T follicular helper cell (primary cell): ENCODE measurements at regions not wholly inside any gene's neighbourhood (a gene's known extent, or its start where the extent isn't known, plus 50 kb on each side); places are given as distances from the start of the nearest gene placed in this dataset.

Source experiments
- DNase-seq: peaks from one replicate; pipeline ENCODE4 v3.0.0-alpha.2; 2020; ENCODE audit warnings: low read depth

GRCh38 chr11:119547511-119547910 is 124.5 kb upstream of the THY1 start:
- DNase-seq: no peak

- no peak for DNase-seq
Observed at GRCh38 chr11:119545978-119546915, 123.3 kb upstream of the THY1 start.

GRCh38 chr11:119540370-119541125 is 117.6 kb upstream of the THY1 start:
- no peak for DNase-seq

- no peak for DNase-seq
Observed at GRCh38 chr11:119539583-119539982, 116.6 kb upstream of the THY1 start.

GRCh38 chr11:119538753-119539152 is 115.8 kb upstream of the THY1 start:
- DNase-seq: no peak

- DNase-seq: no peak
Observed at GRCh38 chr11:119537306-119538253, 114.6 kb upstream of the THY1 start.

GRCh38 chr11:119536801-119537200 is 113.8 kb upstream of the THY1 start:
- DNase-seq: no peak

- peak; percentile 22 for DNase-seq
Observed at GRCh38 chr11:119533921-119534736, 111.2 kb upstream of the THY1 start.

GRCh38 chr11:119533462-119533861 is 110.5 kb upstream of the THY1 start:
- DNase-seq: no peak

- no peak for DNase-seq
Observed at GRCh38 chr11:119532551-119532950, 109.6 kb upstream of the THY1 start.

GRCh38 chr11:119531623-119532022 is 108.7 kb upstream of the THY1 start:
- DNase-seq: no peak

GRCh38 chr11:119531056-119531455 is 108.1 kb upstream of the THY1 start:
- DNase-seq: no peak

GRCh38 chr11:119530509-119530908 is 107.5 kb upstream of the THY1 start:
- no peak for DNase-seq

- no peak for DNase-seq
Observed at GRCh38 chr11:119529936-119530335, 107.0 kb upstream of the THY1 start.

GRCh38 chr11:119529063-119529845 is 106.3 kb upstream of the THY1 start:
- no peak for DNase-seq

- no peak for DNase-seq
Observed at GRCh38 chr11:119525867-119526196, 102.9 kb upstream of the THY1 start.

GRCh38 chr11:119525180-119525866 is 102.4 kb upstream of the THY1 start:
- DNase-seq: no peak

GRCh38 chr11:119523539-119524157 is 100.7 kb upstream of the THY1 start:
- DNase-seq: no peak

GRCh38 chr11:119522609-119523008 is 99.6 kb upstream of the THY1 start:
- DNase-seq: no peak
